ENCODE measurements at regions not wholly inside any gene's neighbourhood (a gene's known extent, or its start where the extent isn't known, plus 50 kb on each side); places are given as distances from the start of the nearest gene placed in this dataset.

DNA sequence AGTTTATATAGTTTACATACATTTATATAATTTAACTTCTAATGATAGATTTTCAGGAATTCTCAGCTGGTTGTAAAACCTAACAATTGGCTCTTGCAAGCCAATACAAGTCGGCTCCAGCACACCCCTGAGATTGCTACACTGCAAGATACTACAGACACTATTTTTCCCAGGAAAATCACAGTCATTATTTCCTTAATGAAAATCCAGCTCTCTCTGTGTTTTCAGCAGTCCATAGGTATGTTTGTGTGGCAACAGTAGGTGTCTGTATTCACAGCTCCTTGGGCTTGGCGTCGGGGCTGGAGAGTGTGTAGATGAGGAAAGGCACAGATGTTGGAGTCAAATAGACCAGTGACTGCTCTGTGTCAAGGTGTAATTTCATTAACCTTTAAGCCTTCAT lies 78.7 kb upstream of the SPTBN1 start:
- TF ChIP-seq, protein P1, sequence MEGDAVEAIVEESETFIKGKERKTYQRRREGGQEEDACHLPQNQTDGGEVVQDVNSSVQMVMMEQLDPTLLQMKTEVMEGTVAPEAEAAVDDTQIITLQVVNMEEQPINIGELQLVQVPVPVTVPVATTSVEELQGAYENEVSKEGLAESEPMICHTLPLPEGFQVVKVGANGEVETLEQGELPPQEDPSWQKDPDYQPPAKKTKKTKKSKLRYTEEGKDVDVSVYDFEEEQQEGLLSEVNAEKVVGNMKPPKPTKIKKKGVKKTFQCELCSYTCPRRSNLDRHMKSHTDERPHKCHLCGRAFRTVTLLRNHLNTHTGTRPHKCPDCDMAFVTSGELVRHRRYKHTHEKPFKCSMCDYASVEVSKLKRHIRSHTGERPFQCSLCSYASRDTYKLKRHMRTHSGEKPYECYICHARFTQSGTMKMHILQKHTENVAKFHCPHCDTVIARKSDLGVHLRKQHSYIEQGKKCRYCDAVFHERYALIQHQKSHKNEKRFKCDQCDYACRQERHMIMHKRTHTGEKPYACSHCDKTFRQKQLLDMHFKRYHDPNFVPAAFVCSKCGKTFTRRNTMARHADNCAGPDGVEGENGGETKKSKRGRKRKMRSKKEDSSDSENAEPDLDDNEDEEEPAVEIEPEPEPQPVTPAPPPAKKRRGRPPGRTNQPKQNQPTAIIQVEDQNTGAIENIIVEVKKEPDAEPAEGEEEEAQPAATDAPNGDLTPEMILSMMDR (optimal IDR thresholded peaks at IDR 0.05 in 1 of 3, IDR thresholded peaks at IDR 0.05 in 1 of 3, conservative IDR thresholded peaks at IDR 0.05 in 1 of 3; ENCODE audit: extremely low read depth in 1 of 3, insufficient read depth in 2 of 3, low read length in 3 of 3), result no peak
- TF ChIP-seq EZH2 (IDR thresholded peaks at IDR 0.05; ENCODE audit: low read length), result no peak

Data from keratinocyte (primary cell).